ENCODE measurements at regions not wholly inside any gene's neighbourhood (a gene's known extent, or its start where the extent isn't known, plus 50 kb on each side); places are given as distances from the start of the nearest gene placed in this dataset.

- TF ChIP-seq CTCF (IDR thresholded peaks at IDR 0.05) (no peak), POLR2AphosphoS5 (IDR thresholded peaks at IDR 0.05; ENCODE audit: low read depth, low read length) (peak; percentile 90)
Measured at GRCh38 chr17:47066841-47067682, 88.0 kb upstream of the RPRML start.
